ENCODE measurements at regions not wholly inside any gene's neighbourhood (a gene's known extent, or its start where the extent isn't known, plus 50 kb on each side); places are given as distances from the start of the nearest gene placed in this dataset.

DNA sequence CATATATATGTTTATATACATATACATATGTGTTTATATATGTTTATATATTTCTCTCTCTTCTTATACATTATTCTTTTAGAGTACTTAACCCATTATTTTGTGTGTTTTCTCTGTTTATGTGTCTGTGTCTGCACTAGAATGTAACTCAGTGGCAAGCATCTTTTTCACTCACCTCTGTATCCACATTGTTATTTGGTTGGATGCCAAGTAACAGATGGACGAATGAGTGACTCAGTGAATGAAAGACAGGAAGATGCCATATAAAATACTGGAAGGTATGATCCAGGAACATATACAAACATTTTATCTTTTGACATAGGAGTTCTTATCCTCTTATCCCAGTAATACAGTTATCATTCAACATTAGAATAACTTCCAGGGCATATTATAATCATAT is 684.8 kb downstream of the RNF144A start:
- TF ChIP-seq, protein P1, sequence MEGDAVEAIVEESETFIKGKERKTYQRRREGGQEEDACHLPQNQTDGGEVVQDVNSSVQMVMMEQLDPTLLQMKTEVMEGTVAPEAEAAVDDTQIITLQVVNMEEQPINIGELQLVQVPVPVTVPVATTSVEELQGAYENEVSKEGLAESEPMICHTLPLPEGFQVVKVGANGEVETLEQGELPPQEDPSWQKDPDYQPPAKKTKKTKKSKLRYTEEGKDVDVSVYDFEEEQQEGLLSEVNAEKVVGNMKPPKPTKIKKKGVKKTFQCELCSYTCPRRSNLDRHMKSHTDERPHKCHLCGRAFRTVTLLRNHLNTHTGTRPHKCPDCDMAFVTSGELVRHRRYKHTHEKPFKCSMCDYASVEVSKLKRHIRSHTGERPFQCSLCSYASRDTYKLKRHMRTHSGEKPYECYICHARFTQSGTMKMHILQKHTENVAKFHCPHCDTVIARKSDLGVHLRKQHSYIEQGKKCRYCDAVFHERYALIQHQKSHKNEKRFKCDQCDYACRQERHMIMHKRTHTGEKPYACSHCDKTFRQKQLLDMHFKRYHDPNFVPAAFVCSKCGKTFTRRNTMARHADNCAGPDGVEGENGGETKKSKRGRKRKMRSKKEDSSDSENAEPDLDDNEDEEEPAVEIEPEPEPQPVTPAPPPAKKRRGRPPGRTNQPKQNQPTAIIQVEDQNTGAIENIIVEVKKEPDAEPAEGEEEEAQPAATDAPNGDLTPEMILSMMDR (IDR thresholded peaks at IDR 0.05), result no peak
- no peak for TF ChIP-seq EZH2phosphoT487 (IDR thresholded peaks at IDR 0.05)
